Skeletal muscle tissue (tissue), 3 donors: ENCODE measurements at regions not wholly inside any gene's neighbourhood (a gene's known extent, or its start where the extent isn't known, plus 50 kb on each side); places are given as distances from the start of the nearest gene placed in this dataset.
A peak's percentile ranks its signal among the peaks of the same experiment; 100 is the strongest.

Source experiments
- H3K27ac ChIP-seq: one replicate; pipeline ENCODE4 v1.7.0; 2013; ENCODE audit warnings: mild to moderate bottlenecking, low read depth, low read length, inconsistent platforms
- H3K27me3 ChIP-seq, 3 donors: one replicate each; pipeline ENCODE4 v1.7.0; 2013; ENCODE audit warnings: low read length in 3 of 3; ENCODE audit not compliant: control insufficient read depth in 3 of 3, insufficient read depth in 3 of 3
- H3K36me3 ChIP-seq, 3 donors: one replicate each; pipeline ENCODE4 v1.7.0; 2013; ENCODE audit warnings: low read length in 3 of 3; ENCODE audit not compliant: control insufficient read depth in 3 of 3, insufficient read depth in 3 of 3
- H3K4me1 ChIP-seq, 3 donors: one replicate each; pipeline ENCODE4 v1.7.0; 2013; ENCODE audit warnings: low read length in 3 of 3, mild to moderate bottlenecking in 3 of 3; ENCODE audit not compliant: control insufficient read depth in 3 of 3, insufficient read depth in 3 of 3
- H3K4me3 ChIP-seq, 3 donors: one replicate each; pipeline ENCODE4 v1.7.0; 2013; ENCODE audit warnings: low read length in 3 of 3
- H3K9ac ChIP-seq, 3 donors: one replicate each; pipeline ENCODE4 v1.7.0; 2013; ENCODE audit warnings: low read length in 3 of 3, mild to moderate bottlenecking in 3 of 3, moderate library complexity in 2 of 3, low read depth in 1 of 3
- H3K9me3 ChIP-seq, 3 donors: one replicate each; pipeline ENCODE4 v1.7.0; 2013; ENCODE audit warnings: low read length in 3 of 3; ENCODE audit not compliant: control insufficient read depth in 3 of 3
- donor health status: Osteomylitis.

DNA sequence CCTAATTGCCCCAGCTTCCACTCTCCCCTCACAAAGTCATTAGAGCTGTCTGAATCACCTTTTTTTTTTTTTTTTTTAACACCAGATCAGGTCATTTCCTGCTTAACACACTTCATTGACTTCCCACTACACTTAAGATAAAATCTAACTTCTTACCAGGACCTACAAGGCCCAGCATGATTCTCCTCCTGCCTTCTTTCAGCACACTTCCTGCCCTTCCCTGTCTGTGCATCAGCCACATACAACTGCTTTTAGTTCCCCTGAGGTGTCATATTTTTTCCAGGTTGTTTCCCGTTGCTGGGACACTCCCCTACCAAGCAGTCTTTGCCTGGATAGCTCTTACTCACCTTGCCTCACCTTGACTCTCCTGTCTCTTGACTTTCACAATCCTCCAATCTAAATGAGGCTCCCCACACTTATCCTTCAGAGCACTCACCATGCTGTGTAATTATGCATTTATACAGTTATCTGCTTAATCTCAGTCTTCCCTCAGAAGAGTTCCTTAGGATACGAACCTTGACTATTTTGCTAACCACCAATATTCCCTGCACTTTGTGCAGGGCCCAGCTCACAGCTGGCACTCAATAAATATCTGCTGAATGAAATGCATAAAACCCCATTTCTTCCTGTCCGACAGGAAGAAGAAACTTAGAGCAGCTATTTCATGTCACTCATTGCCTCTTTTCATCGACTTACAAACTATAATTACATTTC, 96.6 kb upstream of the AKIP1 start:
- no peak overlapping the region for H3K9ac ChIP-seq
- H3K27ac ChIP-seq = peak overlapping the region; percentile 52

DNA sequence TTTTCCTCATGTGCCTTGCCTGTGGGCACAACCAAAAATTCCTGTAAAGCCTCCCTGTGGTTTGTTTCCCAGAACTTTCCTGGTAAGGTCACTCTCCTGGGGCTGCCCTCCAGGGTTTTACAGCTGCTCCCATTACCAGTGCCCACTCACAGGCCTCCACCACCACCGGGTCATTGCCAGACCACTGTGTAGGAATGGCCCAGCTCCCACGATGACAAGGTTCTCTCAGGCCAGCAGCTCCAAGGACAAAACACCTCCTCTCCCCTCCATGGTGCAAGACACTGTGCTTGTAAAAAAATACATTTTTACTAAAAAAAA, 96.1 kb upstream of the AKIP1 start:
- no peak overlapping the region for H3K9ac ChIP-seq
- peaks cover 16 to 26% (median 18%) of the 10 kb centered on the region in 3 donors for H3K4me1 ChIP-seq
- no peaks in the 10 kb centered on the region for H3K27me3 ChIP-seq
- H3K4me3 ChIP-seq = no peak overlapping the region
- H3K36me3 ChIP-seq = no peaks in the 10 kb centered on the region
- no peaks in the 10 kb centered on the region for H3K9me3 ChIP-seq
- H3K27ac ChIP-seq = no peak overlapping the region

More for the DNA sequence above, 96.6 kb upstream of the AKIP1 start:
- H3K27me3 ChIP-seq = no peaks in the 10 kb centered on the region
- no peak overlapping the region for H3K4me3 ChIP-seq
- H3K36me3 ChIP-seq = no peaks in the 10 kb centered on the region
- H3K4me1 ChIP-seq = peaks cover 18 to 31% (median 21%) of the 10 kb centered on the region in 3 donors
- no peaks in the 10 kb centered on the region for H3K9me3 ChIP-seq

GRCh38 chr11:8818421-8818820, 92.6 kb upstream of the AKIP1 start:
- no peaks in the 10 kb centered on the region for H3K36me3 ChIP-seq
- no peak overlapping the region for H3K27ac ChIP-seq
- H3K9ac ChIP-seq = no peak overlapping the region
- H3K9me3 ChIP-seq = no peaks in the 10 kb centered on the region
- peaks cover 4 to 7% (median 6%) of the 10 kb centered on the region in 3 donors for H3K4me1 ChIP-seq
- H3K4me3 ChIP-seq = no peak overlapping the region
- no peaks in the 10 kb centered on the region for H3K27me3 ChIP-seq

- no peaks in the 10 kb centered on the region for H3K4me1 ChIP-seq
- no peak overlapping the region for H3K27ac ChIP-seq
- no peak overlapping the region for H3K4me3 ChIP-seq
- H3K36me3 ChIP-seq = no peaks in the 10 kb centered on the region
- no peaks in the 10 kb centered on the region for H3K27me3 ChIP-seq
- no peaks in the 10 kb centered on the region for H3K9me3 ChIP-seq
- no peak overlapping the region for H3K9ac ChIP-seq
Observed at GRCh38 chr11:8820401-8820800, 90.6 kb upstream of the AKIP1 start.

DNA sequence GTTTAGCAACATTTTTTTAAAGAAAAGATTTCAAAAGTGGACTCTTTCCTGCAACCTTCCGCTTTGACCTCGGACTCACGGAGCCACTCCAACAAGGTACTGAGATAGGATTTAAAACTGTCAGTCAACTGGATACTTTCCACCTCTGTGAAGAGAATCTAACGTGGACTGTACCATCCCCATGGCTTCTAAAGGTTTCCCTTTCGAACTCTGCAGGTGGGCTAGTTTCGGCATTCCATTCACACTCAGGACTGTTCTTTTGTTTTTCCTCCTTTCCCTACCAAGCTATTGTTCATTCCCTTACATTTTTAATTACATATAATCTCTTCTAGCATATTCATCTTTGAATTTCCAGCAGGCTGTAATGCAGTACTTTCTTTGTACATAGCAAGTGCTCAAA, 88.5 kb upstream of the AKIP1 start:
- Histone ChIP-seq H3K4me1 (no peaks in the 10 kb centered on the region), H3K4me3 (no peak overlapping the region), H3K9ac (no peak overlapping the region), H3K9me3 (no peaks in the 10 kb centered on the region), H3K36me3 (no peaks in the 10 kb centered on the region), H3K27me3 (no peaks in the 10 kb centered on the region), H3K27ac (no peak overlapping the region)

- H3K9ac ChIP-seq = no peak overlapping the region
- no peaks in the 10 kb centered on the region for H3K27me3 ChIP-seq
- peaks cover 0 to 4% (median 0%) of the 10 kb centered on the region in 3 donors for H3K4me1 ChIP-seq
- H3K4me3 ChIP-seq = no peak overlapping the region
- H3K27ac ChIP-seq = no peak overlapping the region
- no peaks in the 10 kb centered on the region for H3K9me3 ChIP-seq
- H3K36me3 ChIP-seq = no peaks in the 10 kb centered on the region
Observed at GRCh38 chr11:8823174-8823742, 87.7 kb upstream of the AKIP1 start.

DNA sequence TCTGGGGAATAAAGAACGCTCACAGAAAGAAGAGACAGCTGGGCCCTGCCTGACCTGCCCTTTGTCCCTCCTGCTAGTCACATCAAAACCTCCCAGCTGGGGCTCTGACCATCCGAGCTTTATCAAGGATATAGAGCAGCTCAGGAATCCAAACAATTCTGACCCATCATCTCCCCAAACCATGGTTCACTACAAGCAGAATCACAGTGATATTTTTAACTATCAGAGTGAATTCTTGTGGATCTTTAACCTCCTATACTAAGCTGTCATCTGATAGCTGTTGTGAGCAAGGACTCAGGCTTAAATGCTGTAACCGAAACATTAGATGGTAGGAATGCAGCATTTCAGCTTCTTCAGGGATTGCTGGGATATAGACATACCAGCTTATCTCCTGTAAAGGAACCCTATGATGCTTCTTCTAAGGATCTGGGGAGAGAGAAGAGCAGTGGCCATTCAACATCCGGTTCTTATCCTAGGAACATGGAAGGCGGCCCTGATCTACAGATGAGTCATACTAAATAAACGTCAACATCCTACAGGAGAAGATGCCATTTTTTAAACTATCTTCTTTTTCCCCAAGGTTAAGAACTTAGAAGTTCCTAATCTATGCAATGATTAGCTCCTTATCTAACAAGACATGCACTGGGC, 84.7 kb upstream of the AKIP1 start:
- no peak overlapping the region for H3K9ac ChIP-seq
- H3K27ac ChIP-seq = peak overlapping the region; percentile 9

GRCh38 chr11:8826901-8827560, 84.0 kb upstream of the AKIP1 start:
- Histone ChIP-seq H3K27ac (peak overlapping the region; percentile 9), H3K9me3 (no peaks in the 10 kb centered on the region), H3K4me3 (no peak overlapping the region), H3K36me3 (no peaks in the 10 kb centered on the region), H3K4me1 (peaks cover 0 to 4% (median 4%) of the 10 kb centered on the region in 3 donors), H3K9ac (no peak overlapping the region), H3K27me3 (no peaks in the 10 kb centered on the region)

More for the DNA sequence above, 84.7 kb upstream of the AKIP1 start:
- H3K27me3 ChIP-seq = no peaks in the 10 kb centered on the region
- no peaks in the 10 kb centered on the region for H3K9me3 ChIP-seq
- peaks cover 0 to 4% (median 4%) of the 10 kb centered on the region in 3 donors for H3K4me1 ChIP-seq
- H3K4me3 ChIP-seq = no peak overlapping the region
- H3K36me3 ChIP-seq = no peaks in the 10 kb centered on the region

GRCh38 chr11:8828046-8828445, 82.9 kb upstream of the AKIP1 start:
- H3K9me3 ChIP-seq = no peaks in the 10 kb centered on the region
- no peak overlapping the region for H3K4me3 ChIP-seq
- no peaks in the 10 kb centered on the region for H3K36me3 ChIP-seq
- H3K4me1 ChIP-seq = peaks cover 9 to 12% (median 11%) of the 10 kb centered on the region in 3 donors
- H3K9ac ChIP-seq = no peak overlapping the region
- H3K27ac ChIP-seq = no peak overlapping the region
- H3K27me3 ChIP-seq = no peaks in the 10 kb centered on the region
